Lower lobe of right lung (tissue), 2 donors: ENCODE measurements at regions not wholly inside any gene's neighbourhood (a gene's known extent, or its start where the extent isn't known, plus 50 kb on each side); places are given as distances from the start of the nearest gene placed in this dataset.

Experiments
- ATAC-seq, 2 donors: fragments of 200-7000 bp; cut with Tn5 transposase; one replicate each; pipeline ENCODE4 v1.9.1; 2020 to 2022; ENCODE audit warnings: mild to moderate bottlenecking in 2 of 2, moderate library complexity in 2 of 2
- DNase-seq: peaks from one replicate; pipeline ENCODE4 v3.0.0-alpha.2; 2020
- H3K27ac ChIP-seq: fragments of 200-600 bp; one replicate; pipeline ENCODE4 v1.8.0; 2022
- H3K27me3 ChIP-seq: fragments of 200-600 bp; one replicate; pipeline ENCODE4 v1.8.0; 2022; ENCODE audit warnings: low read depth
- H3K36me3 ChIP-seq: fragments of 200-600 bp; one replicate; pipeline ENCODE4 v1.8.0; 2022; ENCODE audit warnings: mild to moderate bottlenecking
- H3K4me1 ChIP-seq: fragments of 200-600 bp; one replicate; pipeline ENCODE4 v1.8.0; 2022
- H3K4me3 ChIP-seq: fragments of 200-600 bp; one replicate; pipeline ENCODE4 v1.8.0; 2022; ENCODE audit warnings: mild to moderate bottlenecking
- H3K9me3 ChIP-seq: fragments of 200-600 bp; one replicate; pipeline ENCODE4 v1.8.0; 2022
- CTCF ChIP-seq: fragments of 200-600 bp; IDR thresholded peaks from one replicate; pipeline ENCODE4 v1.8.0; 2022; ENCODE audit warnings: antibody characterized with exemption, mild to moderate bottlenecking
- intact Hi-C: fragments of 100-400 bp; cut with DNase I; formaldehyde crosslinking; loops from one replicate; pipeline ENCODE4 v1.11.0; 2022
- donor health status: DM: no; HTN: yes; CAD: no; lungs with severe emphysema.

- no peak for DNase-seq
Measured at GRCh38 chr5:176734756-176735342, 75.5 kb upstream of the UNC5A start.

GRCh38 chr5:176735383-176736265, 74.7 kb upstream of the UNC5A start:
- intact Hi-C loops = no loop called here
- TF ChIP-seq CTCF = no peak
- Histone ChIP-seq H3K4me3 (no peak overlapping the region), H3K27me3 (peaks cover 84% of the 10 kb centered on the region), H3K27ac (no peak overlapping the region), H3K4me1 (no peaks in the 10 kb centered on the region), H3K36me3 (no peaks in the 10 kb centered on the region), H3K9me3 (no peaks in the 10 kb centered on the region)
- no peak for ATAC-seq
- no peak for DNase-seq

More at GRCh38 chr5:176734756-176735342, 75.5 kb upstream of the UNC5A start:
- no peak for ATAC-seq
- Histone ChIP-seq H3K27me3 (peaks cover 80% of the 10 kb centered on the region), H3K27ac (no peak overlapping the region), H3K4me1 (no peaks in the 10 kb centered on the region), H3K9me3 (no peaks in the 10 kb centered on the region), H3K36me3 (no peaks in the 10 kb centered on the region), H3K4me3 (no peak overlapping the region)
- intact Hi-C loops = no loop called here
- TF ChIP-seq CTCF = no peak

- DNase-seq (no peak), ATAC-seq (no peak)
- Histone ChIP-seq H3K36me3 (no peaks in the 10 kb centered on the region), H3K4me1 (no peaks in the 10 kb centered on the region), H3K4me3 (no peak overlapping the region), H3K9me3 (no peaks in the 10 kb centered on the region), H3K27ac (no peak overlapping the region), H3K27me3 (peaks cover 85% of the 10 kb centered on the region)
- intact Hi-C loops = no loop called here
- no peak for TF ChIP-seq CTCF
Measured at GRCh38 chr5:176736301-176736930, 73.9 kb upstream of the UNC5A start.

- Histone ChIP-seq H3K4me3 (no peak overlapping the region), H3K9me3 (no peaks in the 10 kb centered on the region), H3K27me3 (peaks cover 91% of the 10 kb centered on the region), H3K27ac (no peak overlapping the region), H3K4me1 (no peaks in the 10 kb centered on the region), H3K36me3 (no peaks in the 10 kb centered on the region)
- TF ChIP-seq CTCF = no peak
- ATAC-seq (no peak), DNase-seq (no peak)
- intact Hi-C loops = no loop called here
Measured at GRCh38 chr5:176736931-176737745, 73.2 kb upstream of the UNC5A start.
